Gastroesophageal sphincter (tissue), 4 donors: ENCODE measurements at regions not wholly inside any gene's neighbourhood (a gene's known extent, or its start where the extent isn't known, plus 50 kb on each side); places are given as distances from the start of the nearest gene placed in this dataset.

Source experiments
- ATAC-seq: fragments of 150-250 bp; one replicate; pipeline ENCODE4 v1.9.1; 2016; ENCODE audit warnings: mild to moderate bottlenecking, moderate library complexity
- H3K27ac ChIP-seq, 4 donors: fragments of 200-600 bp; sonication (generic) in 3 of 4; 1 replicate in 3 of 4; 2 replicates in 1 of 4; pipeline ENCODE4 v1.5.1; 2016 to 2019
- H3K27me3 ChIP-seq: fragments of 200-600 bp; sonication (generic); one replicate; pipeline ENCODE4 v1.5.1; 2019
- H3K36me3 ChIP-seq, 2 donors: fragments of 200-600 bp; sonication (generic); one replicate each; pipeline ENCODE4 v1.5.1; 2019; ENCODE audit warnings: control low read depth in 1 of 2
- H3K4me1 ChIP-seq, 3 donors: fragments of 200-600 bp; sonication (generic); 1 replicate in 2 of 3; 2 replicates in 1 of 3; pipeline ENCODE4 v1.5.1; 2016 to 2019; ENCODE audit warnings: control low read depth in 2 of 3
- H3K4me3 ChIP-seq, 2 donors: fragments of 200-600 bp; sonication (generic); one replicate each; pipeline ENCODE4 v1.5.1; 2019; ENCODE audit warnings: mild to moderate bottlenecking in 1 of 2, moderate library complexity in 1 of 2
- H3K9me3 ChIP-seq, 3 donors: fragments of 200-600 bp; sonication (generic); one replicate each; pipeline ENCODE4 v1.5.1; 2017 to 2019; ENCODE audit warnings: control low read depth in 2 of 3
- EP300 ChIP-seq: sonication (generic); formaldehyde crosslinking; IDR thresholded peaks from one replicate; pipeline ENCODE4 v1.6.1; 2017; ENCODE audit warnings: antibody characterized with exemption, mild to moderate bottlenecking
- POLR2A ChIP-seq, 2 donors: fragments of 450-650 bp; IDR thresholded peaks; one replicate each; pipeline ENCODE4 v1.6.1; 2017; ENCODE audit warnings: antibody characterized with exemption in 2 of 2, mild to moderate bottlenecking in 2 of 2, moderate library complexity in 1 of 2
- POLR2AphosphoS5 ChIP-seq: sonication (generic); formaldehyde crosslinking; IDR thresholded peaks from one replicate; pipeline ENCODE4 v1.6.1; 2017; ENCODE audit warnings: antibody characterized with exemption
- WGBS, 2 donors: methylation state at CpG; one replicate each; pipeline ENCODE4 v1.1.5; 2018; ENCODE audit warnings: low coverage in 1 of 2; 5-methylcytosine and 5-hydroxymethylcytosine counted together
- TF ChIP-seq, protein P1 (sequence below), 4 experiments: fragments of 200-600 bp in 2 of 4; fragments of 450-650 bp in 2 of 4; sonication (generic) in 1 of 4; IDR thresholded peaks; one replicate each; pipeline ENCODE4 v1.5.1; 2017 to 2019; ENCODE audit warnings: antibody characterized with exemption in 4 of 4, mild to moderate bottlenecking in 2 of 4, moderate library complexity in 2 of 4

DNA sequence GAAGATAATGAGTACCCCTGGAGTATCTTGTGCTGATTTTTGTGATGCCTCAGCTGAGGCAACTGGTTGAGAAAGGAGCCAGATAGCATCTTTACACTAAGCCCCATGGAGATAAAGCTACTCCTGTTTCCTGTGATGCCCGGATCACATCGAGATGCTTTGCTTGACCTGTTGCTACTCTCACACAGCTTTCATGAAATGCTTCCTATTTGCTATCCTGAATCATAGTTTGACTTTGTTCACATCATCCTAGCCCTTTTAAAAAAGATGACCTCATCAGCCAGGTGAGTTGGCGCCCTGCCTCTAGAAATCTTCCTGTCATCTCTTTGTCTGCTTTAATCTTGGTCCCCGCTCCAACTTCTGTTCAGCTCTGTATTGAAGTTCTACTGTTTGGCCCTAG is 409.6 kb upstream of the TBL1XR1 start:
- no peak for TF ChIP-seq EP300
- TF ChIP-seq POLR2AphosphoS5, result no peak
- no peak for TF ChIP-seq POLR2A (IDR thresholded peaks at IDR 0.05)
- TF ChIP-seq, protein P1, sequence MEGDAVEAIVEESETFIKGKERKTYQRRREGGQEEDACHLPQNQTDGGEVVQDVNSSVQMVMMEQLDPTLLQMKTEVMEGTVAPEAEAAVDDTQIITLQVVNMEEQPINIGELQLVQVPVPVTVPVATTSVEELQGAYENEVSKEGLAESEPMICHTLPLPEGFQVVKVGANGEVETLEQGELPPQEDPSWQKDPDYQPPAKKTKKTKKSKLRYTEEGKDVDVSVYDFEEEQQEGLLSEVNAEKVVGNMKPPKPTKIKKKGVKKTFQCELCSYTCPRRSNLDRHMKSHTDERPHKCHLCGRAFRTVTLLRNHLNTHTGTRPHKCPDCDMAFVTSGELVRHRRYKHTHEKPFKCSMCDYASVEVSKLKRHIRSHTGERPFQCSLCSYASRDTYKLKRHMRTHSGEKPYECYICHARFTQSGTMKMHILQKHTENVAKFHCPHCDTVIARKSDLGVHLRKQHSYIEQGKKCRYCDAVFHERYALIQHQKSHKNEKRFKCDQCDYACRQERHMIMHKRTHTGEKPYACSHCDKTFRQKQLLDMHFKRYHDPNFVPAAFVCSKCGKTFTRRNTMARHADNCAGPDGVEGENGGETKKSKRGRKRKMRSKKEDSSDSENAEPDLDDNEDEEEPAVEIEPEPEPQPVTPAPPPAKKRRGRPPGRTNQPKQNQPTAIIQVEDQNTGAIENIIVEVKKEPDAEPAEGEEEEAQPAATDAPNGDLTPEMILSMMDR (IDR thresholded peaks at IDR 0.05), result no peak
- 63 to 90% methylated on average over 2 to 4 of the region's 4 CpGs for WGBS, 2 donors
- no peaks in the 10 kb centered on the region for H3K9me3 ChIP-seq
- H3K4me1 ChIP-seq, result peaks cover 3 to 63% (median 28%) of the 10 kb centered on the region in 3 donors
- H3K36me3 ChIP-seq, result no peaks in the 10 kb centered on the region
- ATAC-seq, result no peak
- H3K27ac ChIP-seq, result no peak overlapping the region
- no peaks in the 10 kb centered on the region for H3K27me3 ChIP-seq
- no peak overlapping the region for H3K4me3 ChIP-seq

DNA sequence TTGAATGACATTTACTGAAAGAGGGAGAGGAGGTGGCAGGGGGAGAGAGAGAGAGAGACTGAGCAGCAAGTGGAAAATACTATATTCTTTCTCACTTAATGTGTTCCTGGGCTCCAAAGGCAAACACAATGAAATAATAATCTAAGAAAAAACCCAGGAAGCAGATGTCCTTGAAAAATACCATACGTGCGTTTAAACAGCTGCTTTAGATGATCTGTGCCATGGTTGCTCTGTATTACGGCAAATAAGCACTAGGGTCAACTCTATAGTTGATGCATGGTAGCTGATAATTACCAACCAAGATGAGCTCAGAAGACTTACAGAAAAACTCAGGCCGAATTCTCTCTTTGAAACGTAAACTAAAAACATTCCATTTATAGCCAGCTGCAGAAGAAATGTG is 410.3 kb upstream of the TBL1XR1 start:
- Histone ChIP-seq H3K4me3 (no peak overlapping the region), H3K4me1 (peaks cover 3 to 63% (median 27%) of the 10 kb centered on the region in 3 donors), H3K27me3 (no peaks in the 10 kb centered on the region), H3K27ac (no peak overlapping the region), H3K36me3 (no peaks in the 10 kb centered on the region), H3K9me3 (no peaks in the 10 kb centered on the region)
- WGBS, 2 donors, result 27 to 47% methylated on average over 5 of the region's 5 CpGs
- no peak for ATAC-seq
- TF ChIP-seq EP300 (no peak), POLR2AphosphoS5 (no peak), POLR2A (IDR thresholded peaks at IDR 0.05) (no peak)
- TF ChIP-seq, protein P1 (IDR thresholded peaks at IDR 0.05), result no peak

DNA sequence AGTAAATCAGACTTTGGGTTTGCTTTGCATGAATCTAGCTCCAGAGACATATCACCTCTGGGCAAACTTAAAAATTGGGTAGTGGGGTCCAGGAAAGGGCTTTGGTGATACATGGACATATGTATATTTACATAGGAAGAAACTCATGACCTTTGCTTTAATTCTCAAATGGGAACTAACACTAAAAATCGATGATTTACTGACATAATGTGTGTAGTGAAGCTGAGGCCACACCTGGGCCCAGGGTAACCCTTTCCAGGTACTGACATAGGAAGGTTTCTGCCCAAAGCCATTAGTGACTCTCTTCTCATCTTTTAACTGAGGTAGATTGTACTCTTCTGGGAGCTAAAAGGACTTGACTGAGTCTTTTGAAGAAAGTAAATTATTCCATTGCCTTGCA is 411.2 kb upstream of the TBL1XR1 start:
- H3K9me3 ChIP-seq, result no peaks in the 10 kb centered on the region
- no peaks in the 10 kb centered on the region for H3K36me3 ChIP-seq
- TF ChIP-seq POLR2AphosphoS5, result no peak
- no peak for ATAC-seq
- no peaks in the 10 kb centered on the region for H3K27me3 ChIP-seq
- WGBS, 2 donors, result 31 to 73% methylated on average over 1 of the region's 1 CpG
- no peak overlapping the region for H3K4me3 ChIP-seq
- no peak overlapping the region for H3K27ac ChIP-seq
- peaks cover 0 to 55% (median 21%) of the 10 kb centered on the region in 3 donors for H3K4me1 ChIP-seq

DNA sequence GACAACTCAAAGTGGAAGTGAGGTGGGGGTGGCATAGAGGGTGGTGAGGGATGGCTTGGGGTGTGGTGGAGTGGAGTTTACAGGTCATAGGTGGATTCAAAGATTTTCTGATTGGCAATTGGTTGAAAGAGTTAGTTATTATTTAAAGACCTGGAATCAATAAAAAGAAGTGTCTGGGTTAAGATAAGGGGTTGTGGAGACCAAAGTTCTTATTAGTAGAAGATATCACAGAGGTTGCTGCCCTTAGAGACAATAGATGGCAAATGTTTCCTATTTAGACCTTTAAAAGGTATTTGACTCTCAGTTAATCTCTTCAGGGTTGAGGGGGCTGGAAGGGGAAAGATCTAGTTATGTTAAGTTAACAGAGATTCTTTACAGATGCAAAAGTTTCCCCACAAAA is 412.3 kb upstream of the TBL1XR1 start:
- H3K4me3 ChIP-seq, result no peak overlapping the region
- H3K9me3 ChIP-seq, result no peaks in the 10 kb centered on the region
- no peaks in the 10 kb centered on the region for H3K27me3 ChIP-seq
- ATAC-seq, result no peak
- TF ChIP-seq, protein P1 (IDR thresholded peaks at IDR 0.05), result no peak
- no peak for TF ChIP-seq POLR2A (IDR thresholded peaks at IDR 0.05)
- no peak for TF ChIP-seq EP300
- no peak for TF ChIP-seq POLR2AphosphoS5
- H3K4me1 ChIP-seq, result peaks cover 0 to 47% (median 21%) of the 10 kb centered on the region in 3 donors
- H3K27ac ChIP-seq, result no peak overlapping the region
- no peaks in the 10 kb centered on the region for H3K36me3 ChIP-seq

DNA sequence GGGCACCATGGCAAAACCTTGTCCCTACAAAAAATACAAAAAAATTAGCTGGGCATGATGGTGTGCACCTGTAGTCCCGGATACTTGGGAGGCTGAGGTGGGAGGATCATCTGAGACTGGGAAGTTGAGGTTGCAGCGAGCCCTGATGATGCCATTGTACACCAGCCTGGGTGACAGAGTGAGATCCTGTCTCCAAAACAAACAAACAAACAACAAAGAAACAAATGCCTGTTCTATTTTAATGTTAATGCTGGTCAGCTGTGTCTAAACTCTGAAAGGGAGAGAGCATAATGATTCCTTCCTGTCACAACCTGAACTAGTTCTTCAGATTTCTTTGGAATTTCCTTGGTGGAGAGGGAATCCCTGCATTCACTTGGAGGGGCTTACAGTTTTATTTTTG is 413.0 kb upstream of the TBL1XR1 start:
- Histone ChIP-seq H3K27ac (no peak overlapping the region), H3K9me3 (no peaks in the 10 kb centered on the region), H3K4me1 (peaks cover 0 to 47% (median 24%) of the 10 kb centered on the region in 3 donors), H3K4me3 (no peak overlapping the region), H3K36me3 (no peaks in the 10 kb centered on the region), H3K27me3 (no peaks in the 10 kb centered on the region)
- ATAC-seq, result no peak
- WGBS, 2 donors, result 65 to 100% methylated on average over 2 of the region's 2 CpGs
- TF ChIP-seq POLR2A (IDR thresholded peaks at IDR 0.05), result no peak
- TF ChIP-seq POLR2AphosphoS5, result no peak
- TF ChIP-seq, protein P1 (IDR thresholded peaks at IDR 0.05), result no peak
- TF ChIP-seq EP300, result no peak
